GM23338 (cell line): ENCODE measurements at regions not wholly inside any gene's neighbourhood (a gene's known extent, or its start where the extent isn't known, plus 50 kb on each side); places are given as distances from the start of the nearest gene placed in this dataset.

Experiments
- ATAC-seq: fragments of 200-7000 bp; cut with Tn5 transposase; 3 replicates; pipeline ENCODE4 v1.9.1; 2020
- DNase-seq: peaks from one replicate; pipeline ENCODE4 v3.0.0-alpha.2; 2015; ENCODE audit warnings: low spot score
- H2AFZ ChIP-seq: fragments of 200-600 bp; sonication (generic); 2 replicates; pipeline ENCODE4 v1.8.0; 2016; ENCODE audit warnings: antibody characterized with exemption, mild to moderate bottlenecking, moderate library complexity
- H3F3A ChIP-seq: fragments of 200-600 bp; sonication (generic); replicated peaks from 2 replicates; pipeline ENCODE4 v1.8.0; 2017; ENCODE audit warnings: antibody characterized with exemption, mixed run types, low read depth
- H3K27ac ChIP-seq: fragments of 200-600 bp; sonication (generic); 2 replicates; pipeline ENCODE4 v1.6.1; 2016; ENCODE audit warnings: low read depth
- H3K27me3 ChIP-seq: fragments of 200-600 bp; sonication (generic); 2 replicates; pipeline ENCODE4 v1.8.0; 2016; ENCODE audit warnings: mild to moderate bottlenecking, mixed run types, moderate library complexity; ENCODE audit not compliant: insufficient read depth
- H3K36me3 ChIP-seq: fragments of 200-600 bp; sonication (generic); 2 replicates; pipeline ENCODE4 v1.8.0; 2016; ENCODE audit warnings: mild to moderate bottlenecking; ENCODE audit not compliant: insufficient read depth
- H3K4me1 ChIP-seq: fragments of 200-600 bp; sonication (generic); 2 replicates; pipeline ENCODE4 v1.8.0; 2016; ENCODE audit warnings: mild to moderate bottlenecking, moderate library complexity; ENCODE audit not compliant: insufficient read depth
- H3K4me2 ChIP-seq: fragments of 200-600 bp; sonication (generic); 2 replicates; pipeline ENCODE4 v1.7.1; 2017; ENCODE audit warnings: mixed run types
- H3K4me3 ChIP-seq: fragments of 200-600 bp; sonication (generic); 2 replicates; pipeline ENCODE4 v1.6.1; 2016; ENCODE audit warnings: mixed run types
- H3K79me2 ChIP-seq: fragments of 200-600 bp; sonication (generic); replicated peaks from 2 replicates; pipeline ENCODE4 v1.8.0; 2017; ENCODE audit warnings: mild to moderate bottlenecking; ENCODE audit not compliant: insufficient read depth
- H3K9me2 ChIP-seq: fragments of 200-600 bp; sonication (generic); 2 replicates; pipeline ENCODE4 v1.8.0; 2017; ENCODE audit not compliant: insufficient read depth
- H4K20me1 ChIP-seq: fragments of 200-600 bp; sonication (generic); replicated peaks from 2 replicates; pipeline ENCODE4 v1.8.0; 2017; ENCODE audit warnings: mild to moderate bottlenecking; ENCODE audit not compliant: insufficient read depth
- H3K27ac Mint-ChIP-seq: 2 replicates; pipeline ENCODE4 v1.8.0; 2020; ENCODE audit warnings: inconsistent platforms, mild to moderate bottlenecking, moderate library complexity, mixed read lengths
- H3K27me3 Mint-ChIP-seq: 3 replicates; pipeline ENCODE4 v1.8.0; 2022; ENCODE audit warnings: low read depth, mild to moderate bottlenecking, moderate library complexity, mixed read lengths, inconsistent platforms; ENCODE audit not compliant: insufficient read depth, poor library complexity
- H3K36me3 Mint-ChIP-seq: 3 replicates; pipeline ENCODE4 v1.8.0; 2021; ENCODE audit warnings: low read depth, mild to moderate bottlenecking, inconsistent platforms, moderate library complexity, mixed read lengths
- H3K4me1 Mint-ChIP-seq: 3 replicates; pipeline ENCODE4 v1.8.0; 2020; ENCODE audit warnings: mild to moderate bottlenecking, inconsistent platforms, mixed read lengths
- H3K4me3 Mint-ChIP-seq: 3 replicates; pipeline ENCODE4 v1.8.0; 2021; ENCODE audit warnings: moderate library complexity, mild to moderate bottlenecking, inconsistent platforms, mixed read lengths
- H3K9me3 Mint-ChIP-seq: 3 replicates; pipeline ENCODE4 v1.8.0; 2020; ENCODE audit warnings: moderate library complexity, mild to moderate bottlenecking, inconsistent platforms, mixed read lengths
- CTCF ChIP-seq, 2 experiments: fragments of 200-600 bp in 1 of 2; sonication (generic) in 1 of 2; conservative IDR thresholded peaks; 2 replicates each; pipeline versions ENCODE4 v1.5.1 to v1.6.1; 2016 to 2017; ENCODE audit warnings: antibody characterized with exemption in 2 of 2, low read depth in 2 of 2, mild to moderate bottlenecking in 2 of 2, moderate library complexity in 1 of 2
- POLR2AphosphoS5 ChIP-seq: IDR thresholded peaks from 2 replicates; pipeline ENCODE4 v1.6.1; 2016; ENCODE audit warnings: antibody characterized with exemption, low read depth
- STAT1 ChIP-seq: IDR thresholded peaks from one replicate; pipeline ENCODE4 v1.6.1; 2016; ENCODE audit warnings: antibody characterized with exemption; ENCODE audit not compliant: unreplicated experiment
- ZNF114 ChIP-seq: fragments of 250-450 bp; sonication (Bioruptor Pico); IDR thresholded peaks from 2 replicates; pipeline ENCODE4 v1.5.0; 2020; ENCODE audit warnings: mild to moderate bottlenecking, moderate library complexity
- ZNF331 ChIP-seq: fragments of 250-450 bp; sonication (Bioruptor Pico); IDR thresholded peaks from 2 replicates; pipeline ENCODE4 v1.5.0; 2020; ENCODE audit warnings: low read depth, mild to moderate bottlenecking, moderate library complexity

- H3K27ac ChIP-seq = no peak overlapping the region
- no peaks in the 10 kb centered on the region for H3K27me3 Mint-ChIP-seq
- H4K20me1 ChIP-seq = no peaks in the 10 kb centered on the region
- H3F3A ChIP-seq = no peaks in the 10 kb centered on the region
- H3K36me3 ChIP-seq = no peaks in the 10 kb centered on the region
- peaks cover 38% of the 10 kb centered on the region for H3K9me3 Mint-ChIP-seq
- no peak overlapping the region for H3K4me3 ChIP-seq
- no peak overlapping the region for H2AFZ ChIP-seq
- H3K4me2 ChIP-seq = no peak overlapping the region
- peaks cover 4% of the 10 kb centered on the region; the same call in 2 of the 3 replicates for H3K4me1 Mint-ChIP-seq
- no peak for ATAC-seq
- no peak overlapping the region for H3K27ac Mint-ChIP-seq
- no peaks in the 10 kb centered on the region for H3K27me3 ChIP-seq
- no peaks in the 10 kb centered on the region for H3K9me2 ChIP-seq
- H3K4me3 Mint-ChIP-seq = no peak overlapping the region
- no peaks in the 10 kb centered on the region for H3K4me1 ChIP-seq
- H3K79me2 ChIP-seq = no peaks in the 10 kb centered on the region
- peak; percentile 6 for DNase-seq
- TF ChIP-seq CTCF (conservative IDR thresholded peaks at IDR 0.05; ENCODE audit: low read depth in 2 of 2) = peak; percentile 9 to 48; a peak in 2 of 4 replicates
- no peak for TF ChIP-seq POLR2AphosphoS5
- 0 out of 3 replicates have a peak, but pooled peaks cover 2% of the 10 kb centered on the region for H3K36me3 Mint-ChIP-seq
Observed at GRCh38 chr15:46786590-46787285, 930.6 kb upstream of the SEMA6D start.

- DNase-seq = no peak
- no peak overlapping the region for H3K27ac Mint-ChIP-seq
- H3K9me2 ChIP-seq = no peaks in the 10 kb centered on the region
Observed at GRCh38 chr15:46795685-46796084, 921.6 kb upstream of the SEMA6D start.

More at GRCh38 chr15:46795685-46796084, 921.6 kb upstream of the SEMA6D start:
- H3K27me3 ChIP-seq = no peaks in the 10 kb centered on the region
- TF ChIP-seq ZNF331 (CRISPR knock-in tag) (no peak), ZNF114 (CRISPR knock-in tag) (no peak), STAT1 (no peak), CTCF (conservative IDR thresholded peaks at IDR 0.05; ENCODE audit: low read depth in 2 of 2) (no peak)
- no peaks in the 10 kb centered on the region for H3K4me1 ChIP-seq
- H3K4me3 ChIP-seq = no peak overlapping the region
- Mint-ChIP-seq H3K27me3 (peaks cover 2% of the 10 kb centered on the region), H3K4me3 (no peak overlapping the region), H3K4me1 (no peaks in the 10 kb centered on the region), H3K9me3 (peaks cover 65% of the 10 kb centered on the region), H3K36me3 (peaks cover 2% of the 10 kb centered on the region; the same call in 1 of the 3 replicates)
- H3F3A ChIP-seq = no peaks in the 10 kb centered on the region
- H4K20me1 ChIP-seq = no peaks in the 10 kb centered on the region
- ATAC-seq = no peak
- no peaks in the 10 kb centered on the region for H3K36me3 ChIP-seq
- no peak overlapping the region for H3K4me2 ChIP-seq
- no peaks in the 10 kb centered on the region for H3K79me2 ChIP-seq
- H3K27ac ChIP-seq = no peak overlapping the region
- no peak overlapping the region for H2AFZ ChIP-seq
